ENCODE measurements at regions not wholly inside any gene's neighbourhood (a gene's known extent, or its start where the extent isn't known, plus 50 kb on each side); places are given as distances from the start of the nearest gene placed in this dataset.
A peak's percentile ranks its signal among the peaks of the same experiment; 100 is the strongest.

DNA sequence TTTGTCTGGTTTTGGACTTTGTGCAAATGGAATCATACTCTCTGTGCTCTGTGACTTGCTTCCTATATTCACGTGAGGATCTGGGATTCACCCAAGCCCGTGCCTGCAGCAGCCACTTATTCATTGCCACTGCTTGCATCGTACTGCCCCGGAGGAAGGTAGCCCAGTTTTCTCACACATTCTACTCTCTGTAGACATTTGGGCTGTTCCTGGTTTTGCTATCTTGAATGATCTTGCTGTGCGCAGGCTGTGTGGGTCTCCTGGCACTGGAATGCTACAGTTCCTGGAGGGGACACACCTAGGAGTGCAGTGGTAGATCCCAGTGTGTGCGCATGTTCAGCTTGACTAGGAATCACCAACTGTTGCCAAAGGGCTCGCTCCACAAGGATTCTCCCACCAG, 99.2 kb upstream of the BOD1 start:
- TF ChIP-seq, protein P1, sequence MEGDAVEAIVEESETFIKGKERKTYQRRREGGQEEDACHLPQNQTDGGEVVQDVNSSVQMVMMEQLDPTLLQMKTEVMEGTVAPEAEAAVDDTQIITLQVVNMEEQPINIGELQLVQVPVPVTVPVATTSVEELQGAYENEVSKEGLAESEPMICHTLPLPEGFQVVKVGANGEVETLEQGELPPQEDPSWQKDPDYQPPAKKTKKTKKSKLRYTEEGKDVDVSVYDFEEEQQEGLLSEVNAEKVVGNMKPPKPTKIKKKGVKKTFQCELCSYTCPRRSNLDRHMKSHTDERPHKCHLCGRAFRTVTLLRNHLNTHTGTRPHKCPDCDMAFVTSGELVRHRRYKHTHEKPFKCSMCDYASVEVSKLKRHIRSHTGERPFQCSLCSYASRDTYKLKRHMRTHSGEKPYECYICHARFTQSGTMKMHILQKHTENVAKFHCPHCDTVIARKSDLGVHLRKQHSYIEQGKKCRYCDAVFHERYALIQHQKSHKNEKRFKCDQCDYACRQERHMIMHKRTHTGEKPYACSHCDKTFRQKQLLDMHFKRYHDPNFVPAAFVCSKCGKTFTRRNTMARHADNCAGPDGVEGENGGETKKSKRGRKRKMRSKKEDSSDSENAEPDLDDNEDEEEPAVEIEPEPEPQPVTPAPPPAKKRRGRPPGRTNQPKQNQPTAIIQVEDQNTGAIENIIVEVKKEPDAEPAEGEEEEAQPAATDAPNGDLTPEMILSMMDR (IDR thresholded peaks at IDR 0.05; ENCODE audit: insufficient read depth, low read length, severe bottlenecking), result no peak
- Histone ChIP-seq H3K36me3 (ENCODE audit: control insufficient read depth, insufficient read depth, low read length) (no peaks in the 10 kb centered on the region), H3K27me3 (ENCODE audit: control insufficient read depth, insufficient read depth, low read length) (peaks cover 2% of the 10 kb centered on the region), H3K4me3 (ENCODE audit: low read depth, low read length) (no peak overlapping the region)
- DNase-seq (ENCODE audit: low read depth), result no peak
- peak; percentile 40 for FAIRE-seq

DNA sequence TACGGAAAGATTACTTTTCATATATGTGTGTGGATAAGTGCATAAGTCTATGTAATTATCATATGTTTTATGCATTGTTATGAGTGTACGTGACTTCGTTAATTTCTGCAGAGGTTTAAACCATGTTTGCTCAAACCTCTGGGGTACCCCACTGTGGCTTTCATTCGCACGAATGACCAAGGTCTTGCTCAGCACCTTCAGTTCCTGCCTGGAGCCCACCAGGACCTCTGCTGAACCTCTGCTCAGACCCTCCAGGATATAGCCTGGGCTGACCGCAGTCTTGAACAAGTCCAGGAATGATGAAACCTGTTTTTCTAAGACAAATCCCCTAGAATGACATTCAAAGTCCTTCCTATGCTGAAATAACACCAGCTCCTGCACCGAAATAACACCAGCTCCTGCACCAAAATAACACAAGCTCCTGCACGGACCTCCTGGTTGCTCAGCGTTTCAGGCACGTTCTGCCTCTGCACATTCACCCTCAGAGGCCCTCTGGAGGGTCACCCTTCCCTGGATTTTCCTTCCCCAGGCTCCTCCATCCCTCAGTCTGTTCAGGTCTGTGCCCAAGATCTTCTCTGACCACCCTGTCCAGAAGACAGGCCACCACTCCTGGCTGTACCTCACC, 99.7 kb upstream of the BOD1 start:
- TF ChIP-seq, protein P1 (IDR thresholded peaks at IDR 0.05; ENCODE audit: insufficient read depth, low read length, severe bottlenecking), result no peak
- FAIRE-seq, result no peak
- Histone ChIP-seq H3K4me3 (ENCODE audit: low read depth, low read length) (no peak overlapping the region), H3K27me3 (ENCODE audit: control insufficient read depth, insufficient read depth, low read length) (peaks cover 2% of the 10 kb centered on the region), H3K36me3 (ENCODE audit: control insufficient read depth, insufficient read depth, low read length) (no peaks in the 10 kb centered on the region)
- DNase-seq (ENCODE audit: low read depth), result no peak

DNA sequence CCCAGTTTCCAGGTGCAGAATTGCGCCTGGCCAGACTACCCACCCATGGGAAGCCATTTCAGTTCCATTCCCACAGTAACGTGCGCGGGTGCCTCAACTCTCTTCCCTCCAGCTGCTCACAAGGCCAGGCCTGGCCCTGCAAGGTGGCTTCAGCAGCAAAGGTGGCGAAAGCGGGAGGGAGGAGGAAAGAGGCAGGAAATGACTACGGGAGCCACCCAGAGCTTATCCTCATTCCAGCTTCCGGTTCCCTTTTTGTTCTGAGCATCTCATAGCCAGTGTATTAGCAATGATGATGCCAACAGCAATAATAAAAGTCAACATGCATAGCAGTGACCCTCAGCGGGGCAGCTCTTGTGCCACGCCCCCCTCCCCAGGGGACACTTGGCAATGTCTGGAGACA, 101.5 kb upstream of the BOD1 start:
- Histone ChIP-seq H3K4me3 (ENCODE audit: low read depth, low read length) (no peak overlapping the region), H3K27me3 (ENCODE audit: control insufficient read depth, insufficient read depth, low read length) (peaks cover 2% of the 10 kb centered on the region), H3K36me3 (ENCODE audit: control insufficient read depth, insufficient read depth, low read length) (no peaks in the 10 kb centered on the region)
- DNase-seq (ENCODE audit: low read depth) (no peak), FAIRE-seq (no peak)
- TF ChIP-seq, protein P1 (IDR thresholded peaks at IDR 0.05; ENCODE audit: insufficient read depth, low read length, severe bottlenecking), result no peak

DNA sequence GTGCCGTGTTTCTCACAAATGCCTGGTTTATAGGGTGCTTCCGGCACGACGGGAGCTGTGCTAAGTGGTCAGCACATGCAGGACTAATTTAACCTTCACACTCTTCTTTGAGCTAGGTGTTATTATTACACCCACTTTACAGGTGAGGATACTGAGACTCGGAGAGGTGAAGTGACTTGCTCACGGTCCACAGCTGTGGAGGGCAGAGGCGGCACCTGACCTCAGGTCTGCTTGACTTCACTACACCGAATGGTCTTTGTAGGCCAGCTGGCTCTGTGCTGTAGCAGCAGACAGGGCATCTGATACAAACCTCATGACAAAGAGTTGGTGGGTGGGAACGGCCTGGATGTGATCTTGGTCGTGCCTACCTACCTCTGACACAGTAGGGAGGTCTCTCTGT, 102.0 kb upstream of the BOD1 start:
- H3K27me3 ChIP-seq (ENCODE audit: control insufficient read depth, insufficient read depth, low read length), result peaks cover 2% of the 10 kb centered on the region
- no peak for FAIRE-seq
- H3K4me3 ChIP-seq (ENCODE audit: low read depth, low read length), result no peak overlapping the region
- no peak for DNase-seq (ENCODE audit: low read depth)
- H3K36me3 ChIP-seq (ENCODE audit: control insufficient read depth, insufficient read depth, low read length), result no peaks in the 10 kb centered on the region
- TF ChIP-seq, protein P1 (IDR thresholded peaks at IDR 0.05; ENCODE audit: insufficient read depth, low read length, severe bottlenecking), result no peak

DNA sequence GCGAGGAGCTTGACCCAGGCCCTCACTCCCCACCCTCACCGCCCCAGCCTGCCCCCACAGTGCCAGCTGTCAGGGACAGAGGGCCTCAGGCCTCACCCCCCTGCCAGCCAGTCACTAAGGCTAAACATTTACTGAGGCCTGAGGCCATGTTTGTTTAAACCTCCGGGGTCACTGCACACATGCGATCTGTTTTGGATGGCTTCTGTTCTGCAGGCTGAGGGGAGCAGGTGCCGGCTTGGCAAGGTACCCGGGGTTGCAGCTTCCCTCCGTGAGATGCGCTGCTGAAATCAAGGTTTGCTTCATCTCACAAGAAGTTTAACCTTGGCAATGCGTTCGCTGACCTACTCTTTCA, 103.3 kb upstream of the BOD1 start:
- TF ChIP-seq, protein P1 (IDR thresholded peaks at IDR 0.05; ENCODE audit: insufficient read depth, low read length, severe bottlenecking), result no peak
- no peak for DNase-seq (ENCODE audit: low read depth)
- no peak for FAIRE-seq
- Histone ChIP-seq H3K36me3 (ENCODE audit: control insufficient read depth, insufficient read depth, low read length) (no peaks in the 10 kb centered on the region), H3K4me3 (ENCODE audit: low read depth, low read length) (no peak overlapping the region), H3K27me3 (ENCODE audit: control insufficient read depth, insufficient read depth, low read length) (peaks cover 2% of the 10 kb centered on the region)

DNA sequence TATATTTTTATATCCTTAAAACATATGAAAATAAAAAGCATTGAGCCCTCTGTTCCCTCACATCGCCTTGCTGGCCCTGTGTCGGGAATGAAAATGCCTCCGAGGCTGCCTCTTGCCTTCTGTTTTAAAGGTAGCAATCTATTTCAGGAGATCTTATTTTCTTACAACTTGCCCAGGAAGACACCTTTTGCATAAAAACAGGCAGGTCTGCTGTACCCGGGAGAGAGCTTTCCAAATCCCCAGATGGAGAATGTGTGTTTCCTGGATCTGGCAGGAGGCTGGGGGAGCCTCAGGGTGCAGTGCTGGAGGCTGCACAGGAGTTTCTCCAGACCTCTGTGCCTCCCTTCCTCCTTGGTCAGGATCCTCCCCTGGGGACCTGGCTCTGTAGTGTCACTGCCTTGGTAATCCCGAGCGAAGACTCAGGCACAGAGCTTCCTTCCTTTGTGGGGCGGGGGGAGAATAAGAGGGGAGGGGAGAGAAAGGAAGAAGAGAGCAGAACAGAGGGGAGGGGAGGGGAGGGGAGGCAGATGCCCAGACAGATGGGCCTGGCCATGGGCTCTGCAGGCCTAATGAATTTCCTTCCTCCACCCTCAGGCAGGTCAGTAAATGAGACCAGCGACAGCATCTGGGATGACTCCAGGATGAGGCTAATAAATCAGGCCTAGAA, 104.0 kb upstream of the BOD1 start:
- H3K27me3 ChIP-seq (ENCODE audit: control insufficient read depth, insufficient read depth, low read length), result peaks cover 2% of the 10 kb centered on the region
- FAIRE-seq, result no peak
- TF ChIP-seq, protein P1 (IDR thresholded peaks at IDR 0.05; ENCODE audit: insufficient read depth, low read length, severe bottlenecking), result no peak
- no peak overlapping the region for H3K4me3 ChIP-seq (ENCODE audit: low read depth, low read length)
- H3K36me3 ChIP-seq (ENCODE audit: control insufficient read depth, insufficient read depth, low read length), result no peaks in the 10 kb centered on the region
- no peak for DNase-seq (ENCODE audit: low read depth)
